ENCODE measurements at regions not wholly inside any gene's neighbourhood (a gene's known extent, or its start where the extent isn't known, plus 50 kb on each side); places are given as distances from the start of the nearest gene placed in this dataset.

- DNase-seq: no peak
- H3K27ac ChIP-seq: no peak overlapping the region
These were observed 775.4 kb upstream of the COBL start for GRCh38 chr7:52091996-52092395.

GRCh38 chr7:52091101-52091500, 774.5 kb upstream of the COBL start:
- H3K9me3 ChIP-seq: no peaks in the 10 kb centered on the region
- no peak for TF ChIP-seq CTCF (IDR thresholded peaks at IDR 0.05)
- no peaks in the 10 kb centered on the region for H3K4me1 ChIP-seq
- no peak for DNase-seq
- H3K36me3 ChIP-seq: no peaks in the 10 kb centered on the region
- no peak overlapping the region for H3K27ac ChIP-seq
- peaks cover 0 to 8% of the 10 kb centered on the region in 2 donors for H3K27me3 ChIP-seq
- no peak overlapping the region for H3K4me3 ChIP-seq
- intact Hi-C loops (cut with DNase I; ENCODE audit: low total_unique reads): no loop called here

More at GRCh38 chr7:52091996-52092395, 775.4 kb upstream of the COBL start:
- TF ChIP-seq CTCF (IDR thresholded peaks at IDR 0.05): no peak
- Histone ChIP-seq H3K27me3 (peaks cover 0 to 8% of the 10 kb centered on the region in 2 donors), H3K4me1 (no peaks in the 10 kb centered on the region), H3K36me3 (no peaks in the 10 kb centered on the region), H3K9me3 (peaks cover 0 to 2% (median 0%) of the 10 kb centered on the region in 3 donors), H3K4me3 (no peak overlapping the region)
- intact Hi-C loops (cut with DNase I; ENCODE audit: low total_unique reads): no loop called here

- DNase-seq: no peak
- TF ChIP-seq CTCF (IDR thresholded peaks at IDR 0.05): no peak
- Histone ChIP-seq H3K4me1 (no peaks in the 10 kb centered on the region), H3K36me3 (no peaks in the 10 kb centered on the region), H3K27ac (no peak overlapping the region), H3K9me3 (no peaks in the 10 kb centered on the region), H3K27me3 (peaks cover 0 to 8% of the 10 kb centered on the region in 2 donors), H3K4me3 (no peak overlapping the region)
- intact Hi-C loops (cut with DNase I; ENCODE audit: low total_unique reads): no loop called here
These were observed 771.6 kb upstream of the COBL start for GRCh38 chr7:52088008-52088901.

GRCh38 chr7:52085610-52086009, 769.0 kb upstream of the COBL start:
- Histone ChIP-seq H3K27me3 (peaks cover 0 to 8% of the 10 kb centered on the region in 2 donors), H3K9me3 (no peaks in the 10 kb centered on the region), H3K4me1 (no peaks in the 10 kb centered on the region), H3K36me3 (no peaks in the 10 kb centered on the region), H3K27ac (no peak overlapping the region), H3K4me3 (no peak overlapping the region)
- intact Hi-C loops (cut with DNase I; ENCODE audit: low total_unique reads): no loop called here
- no peak for TF ChIP-seq CTCF (IDR thresholded peaks at IDR 0.05)
- no peak for DNase-seq

GRCh38 chr7:52080493-52080892, 763.9 kb upstream of the COBL start:
- no peak overlapping the region for H3K27ac ChIP-seq
- no peaks in the 10 kb centered on the region for H3K27me3 ChIP-seq
- no peak for DNase-seq
- H3K4me1 ChIP-seq: no peaks in the 10 kb centered on the region
- no peak for TF ChIP-seq CTCF (IDR thresholded peaks at IDR 0.05)
- intact Hi-C loops (cut with DNase I; ENCODE audit: low total_unique reads): no loop called here
- no peaks in the 10 kb centered on the region for H3K9me3 ChIP-seq
- H3K4me3 ChIP-seq: no peak overlapping the region
- H3K36me3 ChIP-seq: no peaks in the 10 kb centered on the region

All from tibial artery (tissue), 4 donors.